ENCODE measurements at regions not wholly inside any gene's neighbourhood (a gene's known extent, or its start where the extent isn't known, plus 50 kb on each side); places are given as distances from the start of the nearest gene placed in this dataset.

DNA sequence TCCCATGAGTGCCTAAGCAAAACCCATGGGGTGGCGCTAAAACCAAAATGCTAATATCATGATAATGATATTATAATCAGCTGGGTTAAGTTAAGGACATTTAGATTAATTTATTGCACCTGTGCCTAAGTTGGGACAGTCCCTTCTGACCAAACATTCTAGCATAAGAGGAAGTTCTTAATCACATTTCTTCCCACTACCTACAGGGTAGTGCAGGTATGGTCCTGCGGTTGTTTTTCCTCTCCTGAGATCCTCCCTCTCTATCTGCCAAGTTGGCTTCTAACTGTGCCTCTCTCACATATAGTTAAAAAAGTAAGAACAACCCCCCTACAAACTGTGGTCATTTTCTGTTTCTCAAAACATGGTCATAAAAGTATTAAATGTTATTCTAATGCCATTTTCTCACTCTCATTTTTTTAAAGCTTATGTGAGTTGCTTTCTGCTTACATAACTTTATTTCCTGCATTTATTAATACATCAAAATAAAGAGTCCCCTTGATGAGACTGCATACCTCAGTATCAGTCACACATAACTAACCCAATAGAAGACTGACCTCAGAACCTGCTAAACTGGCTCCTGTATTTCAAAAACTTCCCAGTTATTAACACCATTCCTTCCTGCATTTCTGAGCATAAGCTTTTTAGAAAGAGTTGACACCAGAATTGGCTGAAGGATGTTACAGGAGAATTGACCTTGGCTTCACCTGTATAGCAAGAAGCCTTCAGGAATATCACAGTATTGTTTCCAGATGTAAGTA lies 1332.5 kb downstream of the FSTL5 start:
- Mint-ChIP-seq H3K9me3 (no peaks in the 10 kb centered on the region), H3K4me1 (no peaks in the 10 kb centered on the region), H3K36me3 (ENCODE audit: low read depth) (no peaks in the 10 kb centered on the region), H3K27ac (ENCODE audit: unreplicated experiment) (no peak overlapping the region), H3K4me3 (no peak overlapping the region), H3K27me3 (ENCODE audit: low read depth) (no peaks in the 10 kb centered on the region)
- TF ChIP-seq, protein P1, sequence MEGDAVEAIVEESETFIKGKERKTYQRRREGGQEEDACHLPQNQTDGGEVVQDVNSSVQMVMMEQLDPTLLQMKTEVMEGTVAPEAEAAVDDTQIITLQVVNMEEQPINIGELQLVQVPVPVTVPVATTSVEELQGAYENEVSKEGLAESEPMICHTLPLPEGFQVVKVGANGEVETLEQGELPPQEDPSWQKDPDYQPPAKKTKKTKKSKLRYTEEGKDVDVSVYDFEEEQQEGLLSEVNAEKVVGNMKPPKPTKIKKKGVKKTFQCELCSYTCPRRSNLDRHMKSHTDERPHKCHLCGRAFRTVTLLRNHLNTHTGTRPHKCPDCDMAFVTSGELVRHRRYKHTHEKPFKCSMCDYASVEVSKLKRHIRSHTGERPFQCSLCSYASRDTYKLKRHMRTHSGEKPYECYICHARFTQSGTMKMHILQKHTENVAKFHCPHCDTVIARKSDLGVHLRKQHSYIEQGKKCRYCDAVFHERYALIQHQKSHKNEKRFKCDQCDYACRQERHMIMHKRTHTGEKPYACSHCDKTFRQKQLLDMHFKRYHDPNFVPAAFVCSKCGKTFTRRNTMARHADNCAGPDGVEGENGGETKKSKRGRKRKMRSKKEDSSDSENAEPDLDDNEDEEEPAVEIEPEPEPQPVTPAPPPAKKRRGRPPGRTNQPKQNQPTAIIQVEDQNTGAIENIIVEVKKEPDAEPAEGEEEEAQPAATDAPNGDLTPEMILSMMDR (conservative IDR thresholded peaks at IDR 0.05) = no peak
- DNase-seq (ENCODE audit: low read depth, low spot score) = no peak

DNA sequence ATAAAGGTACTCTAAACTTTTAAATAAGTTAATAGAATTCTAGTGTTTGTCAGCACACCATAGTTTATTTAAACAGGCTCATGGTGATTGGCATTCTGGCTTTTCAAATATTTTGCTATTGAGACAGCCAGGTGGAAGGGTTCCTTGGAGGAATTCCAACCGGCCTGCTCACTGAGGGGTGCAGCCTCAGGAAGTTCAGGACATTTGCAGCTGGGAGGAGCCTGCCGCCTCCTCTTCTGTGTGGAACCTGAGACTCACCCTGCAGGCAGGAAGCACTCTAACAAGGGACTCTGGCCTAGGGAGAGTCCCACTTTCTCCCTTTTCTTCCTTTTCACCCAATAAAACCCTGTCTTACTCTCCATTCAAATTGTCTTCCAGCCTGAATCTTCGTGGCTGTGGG lies 1328.0 kb downstream of the FSTL5 start:
- no peak overlapping the region for H3K27ac Mint-ChIP-seq (ENCODE audit: unreplicated experiment)
- no peaks in the 10 kb centered on the region for H3K4me1 Mint-ChIP-seq
- H3K4me3 Mint-ChIP-seq = no peak overlapping the region
- TF ChIP-seq, protein P1 (conservative IDR thresholded peaks at IDR 0.05) = no peak
- no peaks in the 10 kb centered on the region for H3K36me3 Mint-ChIP-seq (ENCODE audit: low read depth)
- H3K9me3 Mint-ChIP-seq = no peaks in the 10 kb centered on the region
- H3K27me3 Mint-ChIP-seq (ENCODE audit: low read depth) = no peaks in the 10 kb centered on the region
- no peak for DNase-seq (ENCODE audit: low read depth, low spot score)

DNA sequence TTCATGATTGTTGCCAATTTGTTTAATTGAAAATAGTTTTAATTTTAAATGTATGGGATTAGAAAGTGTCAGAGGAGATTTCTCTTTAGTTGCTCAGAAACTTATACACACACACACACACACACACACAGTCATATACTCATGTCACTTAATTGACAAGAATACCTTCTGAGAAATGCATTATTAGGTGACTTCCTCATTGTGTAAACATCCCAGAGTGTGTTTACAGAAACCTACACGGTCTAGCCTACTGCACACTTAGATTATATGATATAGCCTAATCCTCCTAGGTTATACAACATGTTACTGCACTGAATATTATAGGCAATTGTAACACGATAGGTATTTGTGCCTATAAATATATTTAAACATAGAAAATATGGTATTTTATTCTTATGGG lies 1327.4 kb downstream of the FSTL5 start:
- TF ChIP-seq, protein P1 (conservative IDR thresholded peaks at IDR 0.05) = no peak

DNA sequence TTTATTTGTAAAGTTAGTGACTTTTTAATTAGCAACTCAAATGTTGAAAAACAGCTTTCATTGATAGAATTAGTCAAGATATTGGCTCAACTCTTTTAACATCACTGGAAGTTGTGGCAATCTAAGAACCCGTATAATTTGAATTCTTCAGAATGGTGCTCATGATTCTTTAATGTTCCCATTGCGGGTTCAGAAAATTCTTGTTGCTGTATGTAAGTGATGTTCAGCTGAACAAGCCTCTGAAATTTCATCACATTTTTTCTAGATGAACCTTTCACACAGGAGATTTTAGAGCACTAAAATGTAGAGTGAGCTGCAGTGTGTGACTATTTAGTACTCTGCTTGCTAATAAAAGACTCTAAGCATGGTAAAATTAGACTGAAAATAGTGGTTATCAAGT lies 1317.7 kb downstream of the FSTL5 start:
- DNase-seq (ENCODE audit: low read depth, low spot score) = no peak
- Mint-ChIP-seq H3K36me3 (ENCODE audit: low read depth) (no peaks in the 10 kb centered on the region), H3K27ac (ENCODE audit: unreplicated experiment) (no peak overlapping the region), H3K4me1 (peaks cover 11% of the 10 kb centered on the region), H3K4me3 (no peak overlapping the region), H3K27me3 (ENCODE audit: low read depth) (no peaks in the 10 kb centered on the region), H3K9me3 (no peaks in the 10 kb centered on the region)
- TF ChIP-seq, protein P1 (conservative IDR thresholded peaks at IDR 0.05) = no peak

More for the DNA sequence above, 1327.4 kb downstream of the FSTL5 start:
- Mint-ChIP-seq H3K9me3 (no peaks in the 10 kb centered on the region), H3K4me1 (no peaks in the 10 kb centered on the region), H3K36me3 (ENCODE audit: low read depth) (no peaks in the 10 kb centered on the region), H3K27ac (ENCODE audit: unreplicated experiment) (no peak overlapping the region), H3K27me3 (ENCODE audit: low read depth) (no peaks in the 10 kb centered on the region), H3K4me3 (no peak overlapping the region)
- no peak for DNase-seq (ENCODE audit: low read depth, low spot score)

DNA sequence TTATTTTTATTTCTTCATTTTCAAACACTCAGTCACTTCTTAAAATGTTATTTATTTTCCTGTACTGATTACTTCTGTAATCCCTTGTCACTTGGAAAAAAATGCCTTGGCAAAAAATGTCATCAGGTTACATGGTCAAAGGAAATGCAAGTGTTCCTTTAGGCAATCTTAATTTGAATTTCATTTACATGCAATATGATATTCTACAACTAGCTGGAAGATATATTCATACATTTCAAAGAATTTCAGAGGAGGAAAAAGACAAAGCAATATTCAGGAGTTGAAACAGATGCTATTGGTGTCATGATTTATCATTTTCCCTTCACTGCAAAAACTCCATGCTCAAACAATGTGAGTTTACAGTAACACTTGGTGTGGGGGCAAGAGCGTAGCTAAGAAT lies 1316.6 kb downstream of the FSTL5 start:
- Mint-ChIP-seq H3K9me3 (no peaks in the 10 kb centered on the region), H3K27ac (ENCODE audit: unreplicated experiment) (no peak overlapping the region), H3K4me3 (no peak overlapping the region), H3K4me1 (peaks cover 11% of the 10 kb centered on the region), H3K36me3 (ENCODE audit: low read depth) (no peaks in the 10 kb centered on the region), H3K27me3 (ENCODE audit: low read depth) (no peaks in the 10 kb centered on the region)
- no peak for DNase-seq (ENCODE audit: low read depth, low spot score)
- TF ChIP-seq, protein P1 (conservative IDR thresholded peaks at IDR 0.05) = no peak

Data from neural crest cell (in vitro differentiated cells).